NCI-H1694 (cell line): ENCODE measurements at regions not wholly inside any gene's neighbourhood (a gene's known extent, or its start where the extent isn't known, plus 50 kb on each side); places are given as distances from the start of the nearest gene placed in this dataset.
"Not testable (repeated sequence)": the region's sequence is repeated elsewhere in the genome, so short reads cannot be mapped to it uniquely, and the experiment has no call there.

Experiments
- DNase-seq: peaks from one replicate; lab custom pipeline; 2025; lab: John Stamatoyannopoulos, UW

DNA sequence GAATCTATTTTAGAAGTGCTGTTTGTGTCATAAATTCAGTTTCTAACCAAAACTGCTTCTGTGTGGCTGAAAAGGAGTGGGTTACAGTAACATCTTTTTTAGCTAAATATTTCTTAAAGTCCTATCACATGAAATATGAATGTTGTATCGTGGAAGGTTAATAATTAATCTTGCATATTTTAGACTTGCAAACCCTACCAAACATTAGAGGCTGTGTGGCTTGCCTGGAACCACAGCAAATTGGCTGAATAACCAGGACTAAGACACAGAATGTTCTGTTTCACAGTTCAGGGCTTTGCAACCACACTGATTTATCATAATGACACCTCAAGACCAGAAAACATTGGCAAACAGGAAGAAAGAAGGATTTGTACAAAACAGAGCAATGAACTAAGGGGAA, 208.9 kb upstream of the CNTNAP5 start:
- DNase-seq: no peak

DNA sequence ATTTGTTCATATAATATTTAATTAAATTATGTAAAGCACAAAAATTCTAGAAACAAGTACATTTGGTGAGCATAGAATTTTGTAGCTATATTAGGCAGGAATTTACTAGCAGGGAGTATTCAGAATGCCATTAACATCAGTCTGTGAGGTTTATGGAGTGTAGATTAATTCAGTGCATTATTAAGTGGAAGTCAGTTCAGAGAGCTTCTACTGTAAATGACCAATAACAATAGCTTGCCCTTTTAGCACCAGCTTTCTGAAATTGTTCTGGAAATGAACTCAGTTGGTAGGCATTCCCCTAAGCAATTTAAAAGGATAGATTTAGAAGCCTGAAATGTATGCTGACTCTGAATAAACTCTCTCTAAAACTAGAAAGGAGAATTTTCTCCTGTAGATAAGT, 208.2 kb upstream of the CNTNAP5 start:
- no peak for DNase-seq

DNA sequence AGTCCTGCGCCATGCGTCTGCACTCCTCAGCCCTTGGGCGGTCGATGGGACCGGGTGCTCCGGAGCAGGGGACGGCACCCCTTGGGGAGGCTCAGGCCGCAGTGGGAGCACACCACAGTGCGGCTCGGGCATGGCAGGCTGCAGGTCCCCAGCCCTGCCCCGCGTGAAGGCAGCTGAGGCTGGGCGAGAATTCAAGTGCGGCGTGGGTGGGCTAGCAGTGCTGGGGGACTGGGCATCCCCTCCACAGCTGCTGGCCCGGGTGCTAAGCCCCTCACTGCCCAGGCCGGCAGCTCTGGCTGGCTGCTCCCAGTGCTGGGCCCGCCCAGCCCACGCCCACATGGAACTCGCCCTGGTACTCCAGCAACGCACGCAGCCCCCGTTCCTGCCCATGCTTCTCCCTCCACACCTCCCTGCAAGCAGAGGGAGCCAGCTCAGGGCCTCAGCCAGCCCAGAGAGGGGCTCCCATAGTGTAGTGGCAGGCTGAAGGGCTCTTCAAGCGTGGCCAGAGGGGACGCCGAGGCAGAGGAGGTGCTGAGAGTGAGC, 198.3 kb upstream of the CNTNAP5 start:
- DNase-seq: no peak

DNA sequence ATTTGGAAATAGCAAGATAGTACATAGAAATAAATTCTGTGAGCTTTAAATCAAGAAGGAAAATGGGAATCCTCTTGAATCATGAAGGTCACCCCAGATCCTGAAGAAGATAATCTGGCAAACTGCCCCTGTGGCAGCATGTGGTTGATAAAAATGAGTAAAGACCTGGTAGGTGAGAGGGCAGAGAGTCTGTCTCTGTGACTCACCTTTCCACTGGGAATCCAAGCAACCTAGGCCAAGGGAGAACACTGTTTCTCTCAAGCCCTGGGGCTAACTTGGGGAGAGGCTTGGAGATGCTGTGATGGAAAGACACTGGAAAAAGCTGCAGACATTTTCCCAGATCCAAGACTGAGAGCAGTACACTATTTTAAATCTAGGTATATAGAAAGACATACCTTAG, 185.8 kb upstream of the CNTNAP5 start:
- DNase-seq: no peak

- no peak for DNase-seq
Observed at GRCh38 chr2:123840016-123840415, 185.1 kb upstream of the CNTNAP5 start.

- no peak for DNase-seq
Observed at GRCh38 chr2:123840574-123840973, 184.5 kb upstream of the CNTNAP5 start.

DNA sequence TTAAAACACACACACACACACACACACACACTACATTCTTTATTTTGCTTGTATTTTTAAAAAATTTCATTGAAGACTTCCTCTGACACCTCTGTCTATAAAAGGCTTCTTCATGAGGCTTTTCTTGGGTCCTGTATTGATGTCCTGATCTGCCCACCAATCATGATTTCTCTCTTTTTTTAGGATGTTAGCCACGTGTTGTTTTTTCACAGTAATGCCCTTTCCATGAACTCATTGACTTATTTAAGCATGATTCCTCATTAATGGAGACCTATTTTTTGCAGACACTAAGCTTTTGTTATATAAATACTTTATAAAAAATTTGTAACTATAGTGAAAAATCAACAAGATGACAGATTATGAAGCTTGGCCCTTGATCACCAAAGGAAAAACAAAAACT, 173.8 kb upstream of the CNTNAP5 start:
- DNase-seq: no peak

DNA sequence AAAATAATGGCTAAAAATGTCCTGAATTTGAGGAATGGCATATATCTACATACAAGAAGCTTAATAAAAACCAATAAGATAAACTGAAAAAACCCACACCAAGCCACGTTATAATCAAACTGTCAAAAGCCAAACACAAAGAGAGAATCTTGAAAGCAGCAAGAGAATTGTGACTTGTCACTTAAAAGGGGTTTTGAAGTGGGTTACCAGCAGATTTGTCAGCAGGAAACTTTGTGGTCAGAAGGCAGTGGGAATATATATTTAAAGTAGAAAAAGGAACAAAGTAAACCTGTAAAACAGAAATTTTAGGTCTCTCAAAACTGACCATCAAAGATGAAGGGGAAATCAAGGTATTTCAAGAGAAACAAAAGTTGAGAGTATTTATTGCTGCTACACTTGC, 171.9 kb upstream of the CNTNAP5 start:
- DNase-seq: no peak

DNA sequence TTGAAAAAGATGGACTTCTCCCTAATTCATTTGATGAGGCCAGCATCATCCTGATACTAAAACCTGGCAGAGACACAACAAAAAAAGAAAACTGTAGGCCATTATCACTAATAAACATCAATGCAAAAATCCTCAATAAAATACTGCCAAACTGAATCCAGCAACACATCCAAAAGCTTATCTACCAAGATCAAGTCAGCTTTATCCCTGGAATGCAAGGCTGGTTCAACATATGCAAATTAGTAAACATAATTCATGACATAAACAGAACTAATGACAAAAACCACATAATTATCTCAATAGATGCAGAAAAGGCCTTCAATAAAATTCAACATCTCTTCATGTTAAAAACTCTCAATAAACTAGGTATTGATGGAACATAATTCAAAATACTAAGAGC, 166.1 kb upstream of the CNTNAP5 start:
- DNase-seq: not testable (repeated sequence)

DNA sequence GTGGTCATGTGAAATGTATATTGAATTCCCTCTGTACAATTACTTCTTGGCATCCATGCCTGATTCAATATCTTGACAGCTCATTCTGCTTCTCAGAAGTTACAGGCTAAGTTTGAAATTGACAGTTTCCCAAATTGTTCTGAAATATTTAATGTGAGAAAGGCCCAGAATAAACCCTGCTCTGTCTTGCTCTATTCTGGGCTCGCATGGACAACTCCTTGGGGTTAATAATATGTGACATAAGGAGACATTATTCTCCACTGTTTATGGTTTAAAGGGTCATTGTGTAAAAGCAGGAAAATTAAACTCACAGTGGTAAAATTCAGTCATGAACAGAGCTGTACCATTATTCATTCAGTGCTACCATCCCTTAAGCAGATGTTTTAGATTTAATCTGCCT, 160.7 kb upstream of the CNTNAP5 start:
- no peak for DNase-seq

GRCh38 chr2:123870206-123870880, 154.7 kb upstream of the CNTNAP5 start:
- no peak for DNase-seq

- DNase-seq: no peak
Observed at GRCh38 chr2:123870881-123871276, 154.2 kb upstream of the CNTNAP5 start.

- DNase-seq: no peak
Observed at GRCh38 chr2:123890148-123890547, 134.9 kb upstream of the CNTNAP5 start.

- DNase-seq: no peak
Observed at GRCh38 chr2:123894167-123894566, 130.9 kb upstream of the CNTNAP5 start.

GRCh38 chr2:123895651-123896050, 129.4 kb upstream of the CNTNAP5 start:
- DNase-seq: no peak

- no peak for DNase-seq
Observed at GRCh38 chr2:123901256-123901655, 123.8 kb upstream of the CNTNAP5 start.

GRCh38 chr2:123906361-123906760, 118.7 kb upstream of the CNTNAP5 start:
- no peak for DNase-seq

DNA sequence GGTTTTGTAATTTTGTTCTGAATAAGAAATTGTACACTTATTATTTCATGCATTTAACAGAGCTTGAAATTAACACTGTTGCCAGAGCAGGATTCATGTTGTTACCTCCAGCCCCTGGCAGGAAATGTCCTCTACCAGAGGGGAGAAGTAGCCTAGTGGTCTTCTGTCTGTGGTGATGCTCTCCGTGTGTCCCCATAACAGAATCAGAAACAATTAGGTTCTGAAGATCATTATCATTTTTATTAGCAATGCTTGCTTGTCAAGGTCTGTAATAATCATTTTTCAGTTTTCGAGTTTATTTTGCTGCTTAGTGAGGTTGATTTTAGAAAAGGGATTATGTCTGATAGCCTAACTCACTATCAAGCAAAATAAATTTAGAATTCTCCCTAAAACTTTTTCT, 116.6 kb upstream of the CNTNAP5 start:
- no peak for DNase-seq

DNA sequence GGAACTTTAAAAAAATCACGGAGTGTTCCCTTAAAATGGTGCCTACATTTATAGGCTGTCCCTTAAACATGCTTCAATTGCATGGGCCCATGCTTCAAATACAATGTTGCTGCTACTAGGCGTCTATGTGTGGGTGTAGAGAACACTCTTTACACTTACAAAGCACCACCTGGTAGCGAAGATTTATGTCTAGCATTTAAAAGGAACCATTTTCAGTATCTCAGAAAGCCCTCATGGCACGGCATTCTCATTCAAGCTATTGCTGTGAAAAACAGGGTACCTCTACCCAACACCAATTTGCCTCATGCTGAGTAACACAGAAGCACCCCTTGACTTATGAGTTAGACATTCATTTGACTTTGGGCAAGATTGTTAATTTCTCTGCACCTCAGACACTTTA, 112.9 kb upstream of the CNTNAP5 start:
- no peak for DNase-seq

DNA sequence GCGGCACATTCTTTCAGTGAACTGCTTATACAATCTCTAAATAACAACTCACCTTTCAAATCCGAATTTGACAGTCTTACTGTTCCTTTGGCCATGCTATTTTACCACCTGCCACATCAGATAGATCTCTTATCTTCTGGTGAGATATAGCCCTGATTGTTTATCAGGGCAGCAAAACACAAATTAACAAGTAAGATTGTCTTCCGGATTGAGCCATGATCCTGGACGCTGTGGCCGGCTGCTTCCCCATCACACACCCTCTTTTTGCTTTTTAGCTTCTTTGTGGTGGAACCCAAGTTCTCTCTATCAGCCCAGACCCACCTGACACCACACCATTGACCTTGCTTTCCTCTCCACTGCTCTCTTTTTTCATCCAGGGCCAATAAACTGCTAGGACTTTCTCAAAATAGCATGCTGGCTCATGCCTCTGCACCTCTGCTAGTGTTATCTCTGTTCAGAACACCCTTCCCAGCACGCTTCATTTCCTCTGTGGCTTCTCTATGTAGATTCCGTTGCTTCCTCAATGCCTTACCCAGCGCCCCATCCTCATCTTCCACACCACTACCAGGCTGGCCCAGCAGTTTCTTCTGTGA, 111.8 kb upstream of the CNTNAP5 start:
- DNase-seq: no peak

- no peak for DNase-seq
Observed at GRCh38 chr2:123915380-123915779, 109.7 kb upstream of the CNTNAP5 start.

- DNase-seq: no peak
Observed at GRCh38 chr2:123916051-123916450, 109.0 kb upstream of the CNTNAP5 start.

GRCh38 chr2:123916531-123916930, 108.6 kb upstream of the CNTNAP5 start:
- peak; percentile 94 for DNase-seq

DNA sequence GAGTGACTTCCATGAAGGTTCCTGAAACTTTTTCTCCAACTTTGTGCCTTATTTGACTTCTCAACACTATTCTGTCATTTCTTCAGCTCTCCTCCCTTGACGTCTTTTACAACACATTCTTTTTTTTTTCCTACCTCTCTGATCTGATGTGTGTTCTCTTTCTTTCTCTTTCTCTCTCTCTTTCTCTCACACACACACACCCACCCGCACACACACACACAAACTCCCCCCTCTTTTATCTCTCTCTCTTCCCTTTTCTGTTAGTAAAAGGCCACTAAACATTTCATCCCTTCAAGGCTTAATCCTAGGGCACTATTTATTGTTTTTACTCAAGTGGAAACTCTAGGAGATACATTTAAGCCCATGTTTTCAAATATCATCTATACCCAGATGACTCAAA, 107.8 kb upstream of the CNTNAP5 start:
- no peak for DNase-seq
